Mesendoderm (in vitro differentiated cells): ENCODE measurements at regions not wholly inside any gene's neighbourhood (a gene's known extent, or its start where the extent isn't known, plus 50 kb on each side); places are given as distances from the start of the nearest gene placed in this dataset.
A peak's percentile ranks its signal among the peaks of the same experiment; 100 is the strongest.

ENCODE experiments used
- DNase-seq: peaks from one replicate; pipeline ENCODE4 v3.0.0; 2013
- H2AK5ac ChIP-seq: 2 replicates; pipeline ENCODE4 v1.6.1; 2013; ENCODE audit warnings: low read length, inconsistent platforms
- H2BK120ac ChIP-seq: 2 replicates; pipeline ENCODE4 v1.6.1; 2013; ENCODE audit warnings: low read depth, mild to moderate bottlenecking, low read length, moderate library complexity, mixed read lengths
- H2BK15ac ChIP-seq: replicated peaks from 2 replicates; pipeline ENCODE4 v1.6.1; 2013; ENCODE audit warnings: low read depth, mild to moderate bottlenecking, moderate library complexity
- H2BK5ac ChIP-seq: 2 replicates; pipeline ENCODE4 v1.6.1; 2013; ENCODE audit warnings: low read length, inconsistent platforms
- H3K18ac ChIP-seq: 2 replicates; pipeline ENCODE4 v1.6.1; 2013; ENCODE audit warnings: mild to moderate bottlenecking, low read length, mixed read lengths
- H3K23ac ChIP-seq: one replicate; pipeline ENCODE4 v1.6.1; 2013; ENCODE audit warnings: low read length
- H3K27ac ChIP-seq: 2 replicates; pipeline ENCODE4 v1.5.1; 2013; ENCODE audit warnings: low read depth, mild to moderate bottlenecking, inconsistent platforms, low read length, moderate library complexity
- H3K27me3 ChIP-seq: 2 replicates; pipeline ENCODE4 v1.6.1; 2013; ENCODE audit warnings: low read length, control low read depth, mild to moderate bottlenecking, inconsistent platforms; ENCODE audit not compliant: insufficient read depth, poor library complexity
- H3K36me3 ChIP-seq: 2 replicates; pipeline ENCODE4 v1.6.1; 2013; ENCODE audit warnings: low read length, inconsistent platforms; ENCODE audit not compliant: control insufficient read depth, insufficient read depth
- H3K4ac ChIP-seq: one replicate; pipeline ENCODE4 v1.6.1; 2013; ENCODE audit warnings: low read depth, mild to moderate bottlenecking, low read length, moderate library complexity
- H3K4me1 ChIP-seq: 2 replicates; pipeline ENCODE4 v1.6.1; 2013; ENCODE audit warnings: low read depth, low read length, inconsistent platforms; ENCODE audit not compliant: control insufficient read depth
- H3K4me2 ChIP-seq: 2 replicates; pipeline ENCODE4 v1.6.1; 2013; ENCODE audit warnings: low read length
- H3K4me3 ChIP-seq: 2 replicates; pipeline ENCODE4 v1.5.1; 2013; ENCODE audit warnings: mild to moderate bottlenecking, low read length
- H3K56ac ChIP-seq: one replicate; pipeline ENCODE4 v1.6.1; 2013; ENCODE audit warnings: low read length
- H3K79me1 ChIP-seq: 2 replicates; pipeline ENCODE4 v1.6.1; 2013; ENCODE audit warnings: low read length, inconsistent platforms
- H3K79me2 ChIP-seq: 2 replicates; pipeline ENCODE4 v1.6.1; 2013; ENCODE audit warnings: mild to moderate bottlenecking, low read length; ENCODE audit not compliant: control insufficient read depth, insufficient read depth
- H3K9ac ChIP-seq: 2 replicates; pipeline ENCODE4 v1.6.1; 2013; ENCODE audit warnings: low read length, inconsistent platforms
- H4K5ac ChIP-seq: one replicate; pipeline ENCODE4 v1.6.1; 2013; ENCODE audit warnings: low read length
- H4K8ac ChIP-seq: one replicate; pipeline ENCODE4 v1.6.1; 2013; ENCODE audit warnings: low read depth, mild to moderate bottlenecking, control low read depth, low read length, moderate library complexity
- WGBS: extraction: QIAGEN DNeasy Blood & Tissue Kit; methylation state at CpG from one replicate; pipeline ENCODE4 v1.1.7; 2013; ENCODE audit warnings: low lambda C conversion rate, missing lambda C conversion rate; ENCODE audit not compliant: insufficient coverage; ENCODE audit errors: extremely low coverage; 5-methylcytosine and 5-hydroxymethylcytosine counted together

- Histone ChIP-seq H4K5ac (no peak overlapping the region), H3K56ac (no peak overlapping the region), H3K4ac (no peak overlapping the region), H3K36me3 (no peaks in the 10 kb centered on the region), H2BK120ac (no peak overlapping the region), H3K18ac (no peak overlapping the region), H3K79me2 (no peaks in the 10 kb centered on the region), H4K8ac (no peak overlapping the region), H3K4me3 (no peak overlapping the region), H3K23ac (no peak overlapping the region), H3K4me2 (no peak overlapping the region), H3K27me3 (no peaks in the 10 kb centered on the region), H3K79me1 (no peaks in the 10 kb centered on the region), H3K27ac (no peak overlapping the region), H2BK5ac (no peak overlapping the region), H2BK15ac (no peak overlapping the region), H3K4me1 (no peaks in the 10 kb centered on the region), H3K9ac (no peak overlapping the region), H2AK5ac (no peak overlapping the region)
- DNase-seq = no peak
Observed at GRCh38 chr12:20257311-20257710, 111.0 kb upstream of the PDE3A start.

DNA sequence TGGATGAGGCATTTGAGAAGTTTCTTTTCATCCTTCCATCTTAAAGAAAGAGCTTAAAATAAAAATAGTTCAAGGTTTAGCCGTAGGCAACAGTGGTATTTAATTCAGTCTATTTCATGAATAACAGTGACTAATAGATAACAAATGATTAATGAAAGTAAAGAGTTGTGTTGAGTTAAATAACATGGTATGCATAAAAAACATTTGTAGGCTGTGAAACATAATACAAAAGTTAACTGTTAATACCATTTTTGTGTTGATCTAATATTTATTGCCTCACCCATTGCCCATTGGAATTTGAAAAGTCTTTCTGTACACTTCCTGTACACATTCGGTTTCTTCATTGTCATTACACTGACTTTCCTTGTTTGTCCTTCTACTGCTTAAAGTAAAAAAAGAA, 108.6 kb upstream of the PDE3A start:
- no peak overlapping the region for H3K4ac ChIP-seq
- no peak overlapping the region for H2BK120ac ChIP-seq
- H3K56ac ChIP-seq = no peak overlapping the region
- no peak overlapping the region for H3K27ac ChIP-seq
- no peaks in the 10 kb centered on the region for H3K27me3 ChIP-seq
- H4K8ac ChIP-seq = no peak overlapping the region
- DNase-seq = no peak
- H3K9ac ChIP-seq = no peak overlapping the region
- no peaks in the 10 kb centered on the region for H3K36me3 ChIP-seq
- no peak overlapping the region for H3K4me3 ChIP-seq
- H4K5ac ChIP-seq = no peak overlapping the region
- no peak overlapping the region for H3K18ac ChIP-seq
- H3K79me2 ChIP-seq = no peaks in the 10 kb centered on the region
- no peak overlapping the region for H3K23ac ChIP-seq
- H2BK5ac ChIP-seq = no peak overlapping the region
- H3K79me1 ChIP-seq = no peaks in the 10 kb centered on the region
- no CpG with 5 or more reads among the region's 2 CpGs for WGBS
- no peak overlapping the region for H2BK15ac ChIP-seq
- H3K4me2 ChIP-seq = no peak overlapping the region
- no peaks in the 10 kb centered on the region for H3K4me1 ChIP-seq
- H2AK5ac ChIP-seq = no peak overlapping the region

- no peak overlapping the region for H3K9ac ChIP-seq
- no peak overlapping the region for H2AK5ac ChIP-seq
- H3K79me1 ChIP-seq = no peaks in the 10 kb centered on the region
- WGBS = no CpG with 5 or more reads among the region's 4 CpGs
- no peak overlapping the region for H3K18ac ChIP-seq
- no peaks in the 10 kb centered on the region for H3K27me3 ChIP-seq
- no peak for DNase-seq
- no peaks in the 10 kb centered on the region for H3K79me2 ChIP-seq
- no peak overlapping the region for H2BK120ac ChIP-seq
- no peak overlapping the region for H2BK15ac ChIP-seq
- no peak overlapping the region for H3K27ac ChIP-seq
- H3K23ac ChIP-seq = no peak overlapping the region
- no peak overlapping the region for H3K56ac ChIP-seq
- H2BK5ac ChIP-seq = no peak overlapping the region
- no peaks in the 10 kb centered on the region for H3K4me1 ChIP-seq
- no peak overlapping the region for H3K4me3 ChIP-seq
- H4K5ac ChIP-seq = no peak overlapping the region
- no peak overlapping the region for H3K4ac ChIP-seq
- no peak overlapping the region for H3K4me2 ChIP-seq
- no peak overlapping the region for H4K8ac ChIP-seq
- H3K36me3 ChIP-seq = no peaks in the 10 kb centered on the region
Observed at GRCh38 chr12:20260851-20261250, 107.5 kb upstream of the PDE3A start.

GRCh38 chr12:20262119-20262518, 106.2 kb upstream of the PDE3A start:
- Histone ChIP-seq H3K23ac (no peak overlapping the region), H3K56ac (no peak overlapping the region), H2AK5ac (no peak overlapping the region), H3K9ac (no peak overlapping the region), H2BK120ac (no peak overlapping the region), H2BK15ac (no peak overlapping the region), H2BK5ac (no peak overlapping the region), H3K27ac (no peak overlapping the region), H3K4me2 (no peak overlapping the region), H3K79me1 (no peaks in the 10 kb centered on the region), H3K4ac (no peak overlapping the region), H4K8ac (no peak overlapping the region), H3K36me3 (no peaks in the 10 kb centered on the region), H3K79me2 (no peaks in the 10 kb centered on the region), H3K4me3 (no peak overlapping the region), H3K18ac (no peak overlapping the region), H3K4me1 (no peaks in the 10 kb centered on the region), H4K5ac (no peak overlapping the region), H3K27me3 (no peaks in the 10 kb centered on the region)
- no CpG with 5 or more reads among the region's 2 CpGs for WGBS
- DNase-seq = no peak

DNA sequence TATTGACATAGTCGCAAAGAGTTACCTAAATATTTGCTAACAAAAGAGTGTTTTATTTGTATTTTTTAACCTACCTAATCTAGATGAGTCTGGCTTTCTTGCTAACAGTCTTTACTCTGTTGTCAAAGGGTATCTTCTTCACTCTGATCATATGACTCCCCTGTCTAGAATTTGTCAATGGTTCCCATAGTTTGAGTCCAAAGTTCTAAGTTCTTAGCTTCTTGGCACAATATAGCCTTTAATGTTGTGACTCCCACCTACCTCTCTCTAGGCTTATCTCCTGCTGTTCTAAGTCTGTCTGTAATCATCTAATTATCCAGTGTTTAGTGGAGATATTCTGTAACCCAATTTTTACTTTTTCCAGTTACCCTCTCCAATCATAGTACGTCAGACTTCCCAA, 104.3 kb upstream of the PDE3A start:
- no CpG with 5 or more reads among the region's 2 CpGs for WGBS
- H3K4me2 ChIP-seq = no peak overlapping the region
- H2AK5ac ChIP-seq = no peak overlapping the region
- no peaks in the 10 kb centered on the region for H3K27me3 ChIP-seq
- H4K8ac ChIP-seq = no peak overlapping the region
- no peak overlapping the region for H3K9ac ChIP-seq
- H3K4ac ChIP-seq = no peak overlapping the region
- no peak overlapping the region for H2BK15ac ChIP-seq
- H3K4me1 ChIP-seq = no peaks in the 10 kb centered on the region
- no peaks in the 10 kb centered on the region for H3K79me2 ChIP-seq
- no peaks in the 10 kb centered on the region for H3K79me1 ChIP-seq
- no peak overlapping the region for H3K27ac ChIP-seq
- no peak overlapping the region for H2BK120ac ChIP-seq
- no peak for DNase-seq
- H3K56ac ChIP-seq = no peak overlapping the region
- H3K23ac ChIP-seq = no peak overlapping the region
- no peak overlapping the region for H4K5ac ChIP-seq
- H3K18ac ChIP-seq = no peak overlapping the region
- no peak overlapping the region for H2BK5ac ChIP-seq
- H3K36me3 ChIP-seq = no peaks in the 10 kb centered on the region
- no peak overlapping the region for H3K4me3 ChIP-seq

- WGBS = no CpG with 5 or more reads among the region's 1 CpG
- H3K27ac ChIP-seq = no peak overlapping the region
Observed at GRCh38 chr12:20264608-20265114, 103.7 kb upstream of the PDE3A start.

More at GRCh38 chr12:20264608-20265114, 103.7 kb upstream of the PDE3A start:
- H4K8ac ChIP-seq = no peak overlapping the region
- H3K79me2 ChIP-seq = no peaks in the 10 kb centered on the region
- H2BK120ac ChIP-seq = no peak overlapping the region
- H4K5ac ChIP-seq = no peak overlapping the region
- H3K4me2 ChIP-seq = no peak overlapping the region
- no peak overlapping the region for H3K18ac ChIP-seq
- H3K4ac ChIP-seq = no peak overlapping the region
- no peaks in the 10 kb centered on the region for H3K4me1 ChIP-seq
- no peak overlapping the region for H3K4me3 ChIP-seq
- H3K27me3 ChIP-seq = no peaks in the 10 kb centered on the region
- no peaks in the 10 kb centered on the region for H3K36me3 ChIP-seq
- peak; percentile 66 for DNase-seq
- H3K23ac ChIP-seq = no peak overlapping the region
- no peak overlapping the region for H2AK5ac ChIP-seq
- no peak overlapping the region for H3K56ac ChIP-seq
- no peak overlapping the region for H2BK5ac ChIP-seq
- H3K79me1 ChIP-seq = no peaks in the 10 kb centered on the region
- H2BK15ac ChIP-seq = no peak overlapping the region
- no peak overlapping the region for H3K9ac ChIP-seq
